ENCODE measurements at regions not wholly inside any gene's neighbourhood (a gene's known extent, or its start where the extent isn't known, plus 50 kb on each side); places are given as distances from the start of the nearest gene placed in this dataset.

DNA sequence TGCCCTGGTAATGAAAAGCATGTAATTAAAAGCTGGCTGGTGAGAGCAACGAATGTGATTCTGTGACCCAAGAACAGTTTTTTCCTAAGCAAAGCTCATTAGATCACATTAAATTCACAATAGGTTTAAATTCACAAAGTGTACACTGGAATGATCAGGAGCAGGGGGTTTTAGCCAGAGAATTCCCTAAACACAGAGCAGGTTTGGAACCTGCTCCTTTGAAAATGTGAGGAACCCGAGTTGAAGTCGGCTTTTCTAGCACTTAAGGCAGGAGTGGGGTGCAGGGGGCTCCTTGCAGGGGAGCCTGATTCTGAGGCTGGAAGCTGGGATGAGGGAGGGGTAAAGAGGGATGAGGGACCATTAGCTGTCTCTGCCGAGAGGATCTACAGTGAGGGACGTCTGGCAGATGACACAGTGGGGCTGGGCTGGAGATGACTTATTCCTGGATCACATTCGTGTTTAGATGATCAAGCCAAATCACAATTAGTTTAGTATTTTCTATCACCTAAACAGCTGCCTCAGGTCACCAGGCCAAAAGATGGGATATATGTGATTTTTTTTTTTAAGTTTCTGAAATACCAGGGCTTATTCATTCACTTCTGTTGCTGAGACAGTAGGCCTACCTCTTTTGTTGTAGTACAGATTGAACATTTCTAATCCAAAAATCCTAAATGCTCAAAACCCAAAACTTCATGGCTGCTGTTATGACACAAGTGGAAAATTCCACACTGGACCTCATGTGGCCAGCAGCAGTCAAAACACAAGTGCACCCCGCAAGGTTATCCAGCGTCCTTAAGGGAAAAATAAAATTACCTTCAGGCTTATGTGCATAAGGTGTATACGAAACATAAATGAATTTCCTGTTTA, 93.1 kb upstream of the HIVEP1 start:
- no peak overlapping the region for H3K4me3 ChIP-seq (ENCODE audit: low read length)
- DNase-seq (ENCODE audit: low read depth) = no peak
- TF ChIP-seq, protein P1, sequence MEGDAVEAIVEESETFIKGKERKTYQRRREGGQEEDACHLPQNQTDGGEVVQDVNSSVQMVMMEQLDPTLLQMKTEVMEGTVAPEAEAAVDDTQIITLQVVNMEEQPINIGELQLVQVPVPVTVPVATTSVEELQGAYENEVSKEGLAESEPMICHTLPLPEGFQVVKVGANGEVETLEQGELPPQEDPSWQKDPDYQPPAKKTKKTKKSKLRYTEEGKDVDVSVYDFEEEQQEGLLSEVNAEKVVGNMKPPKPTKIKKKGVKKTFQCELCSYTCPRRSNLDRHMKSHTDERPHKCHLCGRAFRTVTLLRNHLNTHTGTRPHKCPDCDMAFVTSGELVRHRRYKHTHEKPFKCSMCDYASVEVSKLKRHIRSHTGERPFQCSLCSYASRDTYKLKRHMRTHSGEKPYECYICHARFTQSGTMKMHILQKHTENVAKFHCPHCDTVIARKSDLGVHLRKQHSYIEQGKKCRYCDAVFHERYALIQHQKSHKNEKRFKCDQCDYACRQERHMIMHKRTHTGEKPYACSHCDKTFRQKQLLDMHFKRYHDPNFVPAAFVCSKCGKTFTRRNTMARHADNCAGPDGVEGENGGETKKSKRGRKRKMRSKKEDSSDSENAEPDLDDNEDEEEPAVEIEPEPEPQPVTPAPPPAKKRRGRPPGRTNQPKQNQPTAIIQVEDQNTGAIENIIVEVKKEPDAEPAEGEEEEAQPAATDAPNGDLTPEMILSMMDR (IDR thresholded peaks at IDR 0.05; ENCODE audit: insufficient read depth, low read depth, low read length, missing control alignments) = no peak

DNA sequence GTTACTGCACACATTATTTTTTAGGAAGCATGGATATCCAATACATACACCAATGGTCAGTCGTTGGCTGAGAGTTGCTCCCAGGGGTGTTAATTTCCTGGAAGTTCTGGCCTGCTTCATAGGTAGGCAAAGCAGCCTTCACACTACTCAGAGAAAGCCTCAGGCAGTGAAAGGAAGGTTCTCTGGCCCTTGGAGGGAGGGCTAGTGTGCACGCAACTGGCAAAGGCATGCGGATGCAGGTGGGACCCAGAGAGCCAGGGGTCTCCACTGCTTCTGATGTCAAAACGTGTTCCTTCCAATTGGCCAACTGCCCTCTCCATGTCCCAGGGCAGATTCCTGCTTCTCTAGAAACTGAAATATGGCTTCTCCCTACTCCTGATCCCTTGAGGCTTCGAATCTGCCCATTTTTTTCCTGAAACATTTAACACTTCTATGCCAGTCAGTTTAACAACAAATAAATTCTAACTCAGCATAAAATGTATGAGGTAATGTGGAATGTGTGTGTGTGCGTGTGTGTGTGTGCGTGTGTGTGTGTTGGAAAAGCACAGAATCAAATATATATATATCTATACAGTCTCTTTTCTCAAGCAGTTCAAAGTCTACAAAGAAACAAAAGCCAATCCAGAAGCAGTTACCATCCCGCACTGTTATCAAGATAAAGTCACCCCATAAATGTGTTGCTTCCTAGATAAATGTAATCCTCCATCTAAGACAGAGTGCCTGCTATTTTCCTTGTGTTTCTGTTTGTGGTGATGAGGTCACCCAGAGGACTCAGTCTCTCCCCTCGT, 94.0 kb upstream of the HIVEP1 start:
- H3K4me3 ChIP-seq (ENCODE audit: low read length) = no peak overlapping the region
- TF ChIP-seq, protein P1 (IDR thresholded peaks at IDR 0.05; ENCODE audit: insufficient read depth, low read depth, low read length, missing control alignments) = no peak
- DNase-seq (ENCODE audit: low read depth) = peak; percentile 40

DNA sequence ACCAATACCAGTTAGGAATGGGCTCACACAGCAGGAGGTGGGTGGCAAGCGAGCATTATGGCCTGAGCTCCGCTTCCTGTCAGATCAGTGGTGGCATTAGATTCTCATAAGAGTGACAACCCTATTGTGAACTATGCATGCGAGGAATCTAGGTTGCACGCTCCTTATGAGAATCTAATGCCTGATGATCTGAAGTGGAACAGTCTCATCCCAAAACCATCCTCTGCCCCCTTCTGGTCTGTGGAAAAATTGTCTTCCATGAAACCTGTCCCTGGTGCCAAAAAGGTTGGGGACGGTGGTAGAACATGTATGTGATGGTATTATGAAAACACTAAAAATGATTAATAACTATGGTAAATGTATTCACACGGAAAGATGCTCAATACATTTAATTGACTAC, 99.7 kb upstream of the HIVEP1 start:
- TF ChIP-seq, protein P1 (IDR thresholded peaks at IDR 0.05; ENCODE audit: insufficient read depth, low read depth, low read length, missing control alignments) = peak; percentile 17
- peak; percentile 13 for DNase-seq (ENCODE audit: low read depth)
- no peak overlapping the region for H3K4me3 ChIP-seq (ENCODE audit: low read length)

DNA sequence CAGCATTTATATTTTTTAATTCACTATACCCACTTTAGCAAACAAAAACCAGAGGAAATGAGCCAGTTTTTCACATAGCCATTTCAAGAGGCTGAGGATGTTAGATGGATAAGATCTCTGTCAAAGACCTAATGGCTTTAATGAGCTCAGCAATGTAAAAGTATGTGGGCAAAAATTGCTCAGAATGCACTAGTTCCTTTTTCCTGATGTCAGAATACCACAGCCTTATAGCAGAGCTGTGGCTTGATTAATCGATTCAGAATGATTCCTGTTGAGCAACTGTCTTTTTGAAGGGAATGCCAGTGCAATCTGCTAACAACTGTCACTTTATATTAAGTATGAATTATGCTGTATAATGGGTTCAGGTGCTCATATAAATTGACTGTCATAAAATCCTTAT, 100.6 kb upstream of the HIVEP1 start:
- no peak for DNase-seq (ENCODE audit: low read depth)
- no peak overlapping the region for H3K4me3 ChIP-seq (ENCODE audit: low read length)
- TF ChIP-seq, protein P1 (IDR thresholded peaks at IDR 0.05; ENCODE audit: insufficient read depth, low read depth, low read length, missing control alignments) = no peak

DNA sequence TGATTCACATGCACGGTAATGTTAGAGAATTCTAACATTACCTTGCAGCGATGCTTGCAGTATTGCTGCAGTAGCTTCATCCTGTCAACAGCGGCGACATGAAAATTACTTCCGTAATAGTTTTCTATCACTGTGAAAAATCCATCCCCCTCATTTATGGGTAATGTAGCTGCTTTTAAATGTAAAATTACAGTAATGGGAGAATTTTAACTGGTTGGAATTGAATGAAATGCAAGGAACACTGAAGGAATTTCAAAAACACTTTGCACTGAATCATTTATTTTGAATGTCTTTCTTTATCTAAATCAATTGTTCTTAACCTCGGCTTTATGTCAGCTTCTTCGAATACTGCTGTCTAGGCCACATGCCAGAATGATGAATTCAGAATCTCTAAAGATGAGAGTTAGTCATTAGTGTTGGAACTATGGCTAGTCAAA, 102.4 kb upstream of the HIVEP1 start:
- TF ChIP-seq, protein P1 (IDR thresholded peaks at IDR 0.05; ENCODE audit: insufficient read depth, low read depth, low read length, missing control alignments) = no peak
- no peak overlapping the region for H3K4me3 ChIP-seq (ENCODE audit: low read length)
- DNase-seq (ENCODE audit: low read depth) = peak; percentile 40

DNA sequence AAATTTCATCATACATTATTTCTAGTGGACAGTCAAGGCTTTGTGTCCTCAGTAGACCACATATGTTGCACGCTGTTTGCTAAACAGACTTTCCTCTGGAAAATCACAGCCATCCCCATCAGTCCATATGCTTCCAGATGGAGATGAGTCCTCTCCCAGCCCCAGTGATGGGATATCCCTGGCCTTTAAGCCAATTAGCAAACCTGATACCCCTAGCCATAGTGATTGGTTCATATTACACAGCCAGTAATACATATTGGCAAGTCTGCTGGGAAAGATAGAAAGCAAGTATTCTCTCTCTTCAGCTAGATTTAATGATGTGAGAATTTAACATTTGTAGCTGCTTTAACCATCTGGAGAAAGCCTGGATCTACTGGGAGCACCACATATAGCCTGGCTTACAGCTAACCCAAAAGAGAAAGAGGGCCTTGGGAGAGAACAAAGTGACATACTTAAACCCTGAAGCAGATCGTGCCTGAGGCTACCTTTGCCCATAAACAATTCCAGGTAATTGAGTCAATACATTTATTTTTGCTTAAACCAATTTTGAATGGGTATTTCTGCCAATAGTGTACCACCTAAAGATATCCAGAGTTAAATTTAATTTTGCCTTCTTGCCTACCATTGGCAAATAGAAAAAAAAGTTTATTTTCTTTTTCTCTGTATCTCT, 103.5 kb upstream of the HIVEP1 start:
- TF ChIP-seq, protein P1 (IDR thresholded peaks at IDR 0.05; ENCODE audit: insufficient read depth, low read depth, low read length, missing control alignments) = no peak
- H3K4me3 ChIP-seq (ENCODE audit: low read length) = no peak overlapping the region
- DNase-seq (ENCODE audit: low read depth) = no peak
